HG02943 (cell line): ENCODE measurements at regions not wholly inside any gene's neighbourhood (a gene's known extent, or its start where the extent isn't known, plus 50 kb on each side); places are given as distances from the start of the nearest gene placed in this dataset.
"Not testable (repeated sequence)": the region's sequence is repeated elsewhere in the genome, so short reads cannot be mapped to it uniquely, and the experiment has no call there.

Source experiments
- ATAC-seq: cut with Tn5 transposase; IDR thresholded peaks from one replicate; pipeline ENCODE4 v1.9.1; 2021; ENCODE audit warnings: mild to moderate bottlenecking, low read depth, moderate library complexity; ENCODE audit not compliant: unreplicated experiment

DNA sequence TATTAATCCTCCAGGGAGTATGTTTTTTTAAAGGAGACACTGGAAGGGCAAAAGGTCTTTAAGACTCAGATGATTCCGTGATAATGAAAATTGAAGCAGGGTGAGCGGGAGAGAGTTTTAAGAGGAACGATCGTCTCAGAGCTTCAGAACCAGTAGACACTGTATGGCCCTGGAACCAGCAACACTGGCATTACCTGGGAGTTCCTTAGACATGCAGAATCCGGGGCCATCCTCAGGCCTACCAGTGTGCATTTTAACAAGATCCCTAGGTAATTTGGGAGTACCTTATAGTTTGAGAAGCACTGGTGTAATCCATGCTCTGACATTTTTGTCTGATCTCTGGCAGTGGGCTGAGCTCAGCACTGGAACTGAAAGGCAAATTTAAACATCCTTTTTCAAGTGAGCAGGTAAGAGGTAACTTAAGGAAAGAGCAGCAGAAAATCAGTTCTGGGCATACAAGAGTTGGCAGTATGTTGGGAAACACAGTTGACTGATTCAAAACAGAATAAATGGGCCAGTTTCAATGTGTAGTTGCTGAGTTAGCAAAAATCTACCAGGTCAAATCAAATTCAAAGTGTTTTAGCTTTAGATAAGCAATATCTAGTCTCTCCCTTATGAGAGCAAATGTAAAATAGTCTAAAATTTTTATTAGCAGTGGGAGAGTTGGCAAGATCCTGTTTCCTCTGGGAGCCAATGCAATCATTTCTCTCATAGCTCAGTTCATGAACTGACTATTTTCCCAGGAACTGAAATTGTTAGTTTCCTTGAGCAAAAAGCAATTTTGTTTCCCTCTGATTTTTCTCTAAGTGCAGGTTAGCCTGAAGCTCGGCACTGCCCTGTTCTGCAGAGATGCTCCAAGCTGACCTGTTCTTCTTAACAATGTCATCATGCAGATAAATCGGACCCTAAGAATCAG, 97.2 kb upstream of the ELMO1 start:
- no peak for ATAC-seq

DNA sequence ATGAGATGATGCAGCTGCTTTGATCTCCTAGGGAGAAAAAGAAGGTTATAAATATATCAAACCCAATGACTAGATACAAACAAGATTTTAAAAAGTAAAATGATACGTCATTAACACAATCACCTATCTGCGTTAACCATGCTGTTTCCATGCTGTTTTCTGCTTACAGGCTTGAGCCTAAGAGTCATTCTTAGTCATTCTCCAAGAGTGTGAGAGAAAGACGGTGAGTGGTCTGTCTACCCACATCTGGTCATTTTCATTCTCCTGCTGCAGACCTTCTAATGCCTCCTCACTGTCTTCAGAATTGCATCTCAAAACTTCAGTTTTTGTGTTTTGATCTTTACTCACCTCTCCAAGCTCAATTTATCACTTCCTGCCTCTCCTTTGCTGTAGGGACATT, 98.0 kb upstream of the ELMO1 start:
- ATAC-seq: no peak

DNA sequence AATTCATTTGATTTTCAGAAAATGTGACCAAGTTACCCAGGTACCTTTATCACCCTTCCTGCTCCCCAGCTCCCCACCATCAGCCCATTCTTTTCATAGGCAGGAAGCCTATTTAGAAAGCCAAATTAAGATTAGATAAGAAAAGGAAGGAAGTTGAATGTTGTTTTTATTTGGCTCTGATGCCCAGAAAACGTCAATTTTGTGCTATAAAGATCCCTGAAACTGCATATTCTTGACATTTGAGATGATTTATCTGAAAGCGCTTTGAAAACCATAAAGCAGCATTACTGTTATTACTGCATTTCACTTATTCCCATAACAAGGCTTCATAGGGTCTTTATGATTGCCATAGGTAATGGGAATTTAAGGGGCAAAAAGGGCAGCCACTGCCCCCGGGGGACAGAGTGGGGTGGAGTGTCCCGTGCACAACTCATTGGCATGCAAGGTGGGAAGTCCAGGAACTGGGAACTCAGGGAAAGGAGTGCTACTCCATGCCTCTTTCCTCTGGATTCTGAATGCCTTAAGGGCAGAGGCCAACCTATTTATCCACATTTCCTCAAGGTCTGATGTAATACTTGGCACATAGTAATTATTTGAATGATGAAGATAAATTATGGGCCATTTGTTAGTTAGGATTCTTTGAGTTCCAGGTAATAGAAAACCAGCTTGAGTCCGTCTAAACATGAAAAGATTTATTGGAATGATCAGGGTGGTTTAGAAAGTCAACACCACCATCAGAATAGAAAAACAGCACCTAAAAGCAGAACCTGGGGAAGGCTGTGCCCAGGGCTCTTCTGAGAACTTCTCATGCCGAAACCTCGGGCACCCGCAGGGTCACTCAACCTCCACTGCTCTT, 100.6 kb upstream of the ELMO1 start:
- no peak for ATAC-seq

DNA sequence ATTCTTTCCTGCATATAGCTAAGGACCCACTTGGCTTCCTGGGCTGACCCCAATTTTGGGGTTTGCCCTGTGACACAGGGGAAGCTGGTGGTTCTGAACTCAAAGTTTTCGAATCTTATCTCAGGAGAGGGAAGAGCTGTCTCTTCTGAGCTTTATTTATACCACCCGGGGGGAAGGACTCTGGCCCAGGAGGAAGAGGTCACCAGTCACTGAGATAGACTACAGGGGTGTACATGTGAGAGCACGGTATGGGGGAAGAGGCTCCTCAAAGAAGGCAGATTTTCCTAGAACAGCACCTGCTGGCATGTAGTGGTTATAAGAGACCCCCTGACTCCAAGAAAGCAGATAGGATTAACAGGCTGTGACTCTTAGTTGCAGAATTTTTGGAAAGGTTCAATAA, 101.8 kb upstream of the ELMO1 start:
- ATAC-seq: no peak

DNA sequence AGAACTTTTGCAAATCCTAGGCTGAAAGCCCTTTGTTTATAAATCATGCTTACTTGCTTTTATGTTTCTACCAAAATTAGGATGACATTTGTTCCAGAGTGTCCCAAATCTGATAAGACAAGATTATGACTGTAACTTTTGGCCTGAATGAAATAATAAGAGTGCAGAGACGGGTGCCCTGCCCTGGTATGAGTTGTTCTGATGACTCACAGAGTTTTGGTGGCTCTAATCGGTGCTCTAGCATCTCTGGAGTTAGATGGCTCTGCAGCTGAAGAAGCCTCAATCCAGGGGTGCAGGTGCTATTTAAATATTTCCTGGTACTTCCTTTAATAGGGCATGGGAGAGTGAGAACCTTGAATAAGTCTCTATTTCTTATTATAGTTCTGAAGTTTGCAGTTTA, 102.2 kb upstream of the ELMO1 start:
- ATAC-seq: no peak

DNA sequence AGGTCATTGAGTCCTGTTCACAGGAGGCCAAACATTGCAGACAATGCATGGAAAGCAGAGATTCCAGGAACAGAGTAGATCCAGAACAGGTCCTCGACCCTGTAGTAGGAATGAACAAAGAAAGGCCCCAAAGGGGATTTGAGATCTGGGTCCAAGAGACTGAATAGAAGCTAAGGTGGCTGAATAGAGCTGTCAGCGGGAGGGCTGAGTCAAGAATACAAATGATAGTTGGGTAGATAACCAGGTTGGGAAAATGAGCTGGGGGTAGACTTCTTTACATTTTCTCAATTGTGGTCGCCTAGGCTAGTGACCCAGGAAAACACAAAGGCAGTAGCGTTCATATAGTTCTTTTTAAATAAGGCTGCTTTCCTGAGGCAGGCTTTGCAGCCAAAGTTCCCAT, 103.4 kb upstream of the ELMO1 start:
- ATAC-seq: no peak

DNA sequence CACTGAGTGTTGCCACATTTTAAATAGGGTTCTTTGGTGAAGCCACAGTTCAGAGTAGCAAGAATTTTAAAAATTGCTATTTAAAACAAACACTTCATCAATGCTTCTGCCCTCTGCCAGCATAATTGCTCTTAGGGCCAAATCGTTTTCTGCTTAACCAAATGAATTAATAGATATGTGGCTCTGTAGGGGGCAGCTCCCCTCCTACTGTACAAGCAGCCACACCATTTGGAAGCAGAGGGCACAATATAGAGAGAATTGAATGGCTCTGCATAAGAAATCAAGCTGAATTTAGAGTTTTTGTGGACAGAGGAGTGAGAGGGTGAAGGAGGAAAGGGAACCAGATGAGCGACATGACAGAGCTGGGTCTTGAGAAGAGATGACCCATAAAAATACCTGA, 103.8 kb upstream of the ELMO1 start:
- not testable (repeated sequence) for ATAC-seq

DNA sequence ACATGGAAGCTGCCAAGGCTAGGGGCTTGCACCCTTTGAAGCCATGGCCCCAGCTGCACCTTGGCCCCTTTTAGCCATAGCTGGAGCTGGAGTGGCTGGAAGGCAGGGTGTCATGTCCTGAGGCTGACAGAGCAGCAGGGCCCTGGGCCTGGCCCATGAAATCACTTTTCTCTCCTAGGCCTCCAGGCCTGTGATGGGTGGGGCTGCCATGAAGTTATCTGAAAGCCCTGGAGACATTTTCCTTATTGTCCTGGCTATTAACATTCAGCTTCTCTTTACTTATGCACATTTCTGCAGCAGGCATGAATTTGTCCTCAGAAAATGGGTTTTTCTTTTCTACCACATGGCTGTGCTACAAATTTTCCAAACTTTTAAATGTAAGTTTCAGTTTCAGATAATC, 106.9 kb upstream of the ELMO1 start:
- ATAC-seq: no peak

DNA sequence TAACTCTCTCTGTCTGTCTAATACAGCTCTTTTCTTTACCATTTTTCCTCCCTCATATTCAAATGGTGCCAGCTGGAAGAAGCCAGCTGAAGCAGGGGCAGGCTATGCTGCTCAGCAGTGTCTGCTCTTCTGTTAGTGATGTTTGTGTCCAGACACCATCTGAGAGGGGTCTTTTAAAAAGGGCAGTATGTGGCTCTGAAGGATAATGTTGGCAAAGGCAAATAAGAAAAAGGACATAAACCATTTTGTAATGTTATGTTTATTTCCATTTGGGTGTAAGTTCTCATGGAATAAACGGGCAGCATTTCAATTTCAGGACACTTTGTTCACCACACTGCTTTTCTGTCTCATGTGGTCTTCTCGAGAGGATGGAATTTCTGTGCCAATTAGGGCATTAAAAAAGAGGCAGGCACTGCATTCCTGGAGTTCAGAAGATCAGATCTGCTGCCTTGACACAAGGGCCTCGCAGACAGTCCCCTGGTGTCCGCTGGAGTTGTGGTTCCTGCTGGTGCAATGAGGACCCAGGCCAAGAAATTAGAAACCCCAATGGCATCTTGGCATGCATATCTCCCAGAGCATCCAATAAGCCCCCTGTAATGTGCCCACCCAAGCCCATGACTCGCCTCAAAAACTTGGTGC, 109.0 kb upstream of the ELMO1 start:
- no peak for ATAC-seq

DNA sequence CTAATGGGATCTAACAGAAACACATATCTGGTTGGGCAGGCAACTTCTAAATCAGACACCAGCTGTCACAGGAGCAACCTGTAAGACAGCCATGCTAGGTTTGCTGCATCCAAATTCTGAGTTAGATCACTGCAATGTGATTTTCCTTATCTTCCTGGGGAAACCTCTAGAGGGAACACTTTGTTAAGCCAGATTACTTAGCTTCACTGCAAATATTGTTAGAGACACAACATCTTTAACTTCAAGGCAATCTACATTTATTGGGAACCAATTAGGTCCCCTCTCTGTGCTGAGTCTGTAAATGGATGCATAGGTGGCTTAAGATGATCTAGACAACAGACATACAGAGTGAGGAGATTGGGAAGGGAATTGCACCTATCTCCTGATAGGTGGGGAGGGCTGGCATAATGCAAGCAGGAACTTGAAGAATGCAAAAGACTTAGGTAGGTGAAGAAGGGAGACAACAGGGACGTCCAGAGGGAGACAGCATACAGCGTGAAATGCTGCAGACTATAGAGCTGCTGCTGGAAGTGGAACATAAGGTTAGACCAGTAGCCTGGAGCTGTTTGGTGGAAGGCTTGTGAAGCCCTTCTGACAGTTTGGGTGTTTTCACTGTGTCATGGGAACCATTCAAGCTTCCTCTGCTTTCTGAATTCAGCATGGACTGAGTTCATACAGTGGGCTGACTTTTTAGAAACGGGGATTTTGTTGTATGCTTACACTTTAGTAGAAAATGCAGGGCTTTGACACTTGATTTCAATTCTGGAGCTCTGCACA, 109.8 kb upstream of the ELMO1 start:
- ATAC-seq: no peak

DNA sequence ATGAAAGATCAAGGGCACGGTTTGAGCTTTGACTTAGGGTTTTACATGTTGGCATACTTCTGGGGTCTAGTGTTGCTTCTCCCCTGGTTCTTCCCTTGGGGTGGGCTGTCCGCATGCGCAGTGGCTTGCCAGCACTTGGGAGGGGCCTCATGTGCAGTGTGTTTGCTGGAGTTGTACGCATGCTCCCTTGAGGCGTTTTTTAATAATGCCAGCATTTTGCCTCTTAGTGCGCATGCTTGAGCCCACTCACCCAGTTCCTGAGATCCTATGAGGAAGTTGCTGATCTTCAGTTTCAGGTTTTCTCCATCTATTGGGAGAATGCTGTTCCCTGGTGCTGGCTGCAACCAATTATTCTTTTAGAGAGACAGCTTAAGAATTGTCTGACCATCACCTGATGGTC, 113.4 kb upstream of the GPR141 start:
- no peak for ATAC-seq

DNA sequence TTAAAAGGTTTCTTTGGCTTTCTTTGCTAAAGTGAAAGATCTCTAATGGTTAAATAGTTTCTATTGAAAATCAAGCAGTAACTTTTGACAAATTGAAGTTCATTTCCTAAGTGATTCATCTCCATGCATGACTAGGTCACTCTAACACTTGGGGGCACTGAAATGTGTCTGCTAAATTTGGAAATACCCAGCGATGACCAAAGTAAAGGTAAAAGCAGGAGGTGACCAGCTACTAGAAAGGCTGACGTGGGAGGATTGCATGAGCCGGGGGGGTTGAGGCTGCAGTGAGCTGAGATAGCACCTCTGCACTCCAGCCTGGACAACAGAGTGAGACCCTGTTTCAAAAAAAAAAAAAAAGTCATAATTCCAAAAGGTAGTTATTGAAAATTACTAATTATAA, 111.8 kb upstream of the GPR141 start:
- ATAC-seq: no peak

DNA sequence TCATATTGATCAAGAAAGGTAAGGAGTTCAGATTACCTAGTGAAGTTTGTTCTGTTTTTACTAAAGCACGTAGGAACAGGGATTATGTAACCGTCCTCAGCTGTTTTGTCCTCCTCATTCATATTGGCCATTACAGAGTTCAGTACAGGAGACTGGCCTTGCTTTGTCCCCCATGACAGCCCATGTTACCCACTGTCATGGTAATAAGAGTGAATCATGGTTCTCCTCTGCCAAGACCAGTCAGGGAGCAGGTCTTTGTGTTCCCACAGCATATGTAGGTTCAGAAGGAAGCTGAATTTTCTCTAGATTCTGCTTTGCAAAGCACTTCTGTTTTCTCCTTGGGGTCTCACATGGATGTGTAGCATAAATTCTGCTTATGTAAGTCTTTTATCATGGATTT, 106.2 kb upstream of the GPR141 start:
- ATAC-seq: no peak

DNA sequence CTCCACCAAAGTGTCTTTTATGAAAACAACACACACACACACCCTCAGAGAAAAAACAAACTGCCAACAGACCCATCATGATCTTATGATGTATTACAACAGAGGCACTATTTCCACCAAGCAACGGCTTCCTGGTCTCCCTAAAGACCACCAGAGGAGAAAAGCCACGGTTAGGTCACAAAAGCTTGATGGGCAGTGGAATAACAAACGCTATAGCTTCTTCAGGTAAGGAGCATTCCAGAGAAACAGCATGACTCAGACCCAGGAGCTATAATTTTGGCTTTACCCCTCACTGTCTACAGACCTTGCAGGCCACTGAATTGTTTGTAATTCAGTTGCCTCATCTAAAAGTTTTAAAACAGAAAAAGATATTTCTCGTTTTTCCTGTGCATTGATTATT, 105.7 kb upstream of the GPR141 start:
- ATAC-seq: no peak

DNA sequence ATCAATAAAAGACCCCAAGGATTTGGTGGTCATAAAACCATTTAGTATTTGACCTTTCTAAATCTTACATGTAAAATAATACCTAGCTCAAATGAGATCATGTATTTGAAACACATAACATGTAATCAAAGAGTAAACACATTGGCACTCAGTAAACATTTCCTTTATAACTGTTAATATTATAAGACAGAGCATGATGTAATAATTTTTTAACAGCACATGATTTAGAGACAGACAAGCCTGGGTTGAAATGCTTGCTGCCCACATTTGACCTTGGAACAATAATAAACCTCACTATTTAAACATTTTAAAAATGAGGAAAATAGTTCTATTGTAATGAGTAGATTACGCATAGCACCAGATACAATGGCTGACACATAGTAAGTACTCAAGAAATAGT, 105.2 kb upstream of the GPR141 start:
- ATAC-seq: no peak

DNA sequence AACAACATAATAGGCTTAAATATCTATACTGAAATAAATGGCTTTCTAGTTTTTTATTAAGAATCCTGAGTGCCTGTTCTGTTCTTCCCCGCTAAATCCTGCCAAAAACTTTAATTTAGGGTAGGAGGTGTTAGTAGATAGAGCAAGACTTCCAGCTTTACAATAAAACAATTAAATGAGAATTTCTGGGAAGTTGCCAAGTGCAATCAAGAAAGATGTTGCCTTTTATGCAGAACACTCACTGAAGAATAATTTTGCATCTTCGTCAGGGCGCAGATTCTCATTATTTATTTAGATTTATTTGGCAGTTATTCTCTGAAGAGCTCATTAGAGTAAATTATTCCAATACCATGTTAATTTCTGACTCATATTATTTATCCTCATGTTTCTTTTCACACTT, 103.2 kb upstream of the GPR141 start:
- no peak for ATAC-seq

DNA sequence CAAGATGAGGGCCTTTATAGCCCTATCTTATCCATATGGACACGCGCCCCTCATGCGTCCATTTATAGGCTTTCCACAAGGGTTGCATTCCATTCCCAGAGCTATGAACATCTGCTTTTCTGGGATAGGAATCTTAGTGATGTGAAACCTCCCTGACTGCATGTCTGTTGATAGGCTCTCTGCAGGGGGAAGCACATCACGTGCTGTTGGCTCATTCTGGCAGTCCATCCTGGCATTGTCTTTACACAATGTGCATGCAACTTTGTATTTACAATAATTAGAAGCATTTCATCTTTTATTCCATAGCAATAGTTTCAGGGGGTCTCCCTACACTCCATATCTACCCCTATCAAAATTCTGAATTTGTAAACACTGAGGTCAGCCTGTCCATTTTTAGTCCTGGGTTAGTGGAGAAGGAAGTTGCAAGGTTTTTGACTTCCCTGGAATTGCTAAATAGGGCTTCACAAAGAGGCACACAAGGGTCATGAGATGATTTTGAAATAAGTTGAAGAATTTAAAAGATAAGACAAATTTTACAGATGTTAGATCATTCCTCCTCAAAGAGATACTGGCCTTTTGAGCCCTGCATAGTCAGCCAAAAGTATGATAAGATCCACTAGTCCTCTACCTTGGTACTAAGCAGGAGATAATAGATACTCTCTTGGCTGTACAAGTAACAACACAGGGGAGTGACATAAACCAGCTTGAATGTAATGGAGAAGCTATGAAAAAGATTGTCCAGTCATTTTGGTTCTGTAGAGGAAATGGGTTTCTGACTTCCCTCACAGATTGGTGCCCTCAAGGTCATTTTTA, 98.7 kb upstream of the GPR141 start:
- ATAC-seq: not testable (repeated sequence)

DNA sequence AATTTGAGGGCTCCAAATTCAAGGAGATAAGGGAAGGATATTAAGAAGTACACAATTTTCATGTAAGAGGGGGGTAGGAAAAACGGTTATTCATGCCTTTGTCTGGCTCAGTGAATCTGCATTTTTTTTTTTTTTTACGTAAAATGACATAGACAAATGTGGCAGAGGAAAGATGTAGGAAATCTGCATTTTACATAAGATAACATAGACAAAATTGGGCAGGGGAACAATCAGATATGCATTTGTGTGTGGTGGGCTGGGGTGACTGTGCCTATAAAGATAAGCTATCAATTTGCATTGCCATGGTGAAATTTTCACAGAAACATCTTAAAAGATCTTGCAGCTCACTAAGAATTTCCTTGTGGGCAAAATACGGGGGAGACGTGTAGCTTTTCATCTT, 92.7 kb upstream of the GPR141 start:
- ATAC-seq: no peak

DNA sequence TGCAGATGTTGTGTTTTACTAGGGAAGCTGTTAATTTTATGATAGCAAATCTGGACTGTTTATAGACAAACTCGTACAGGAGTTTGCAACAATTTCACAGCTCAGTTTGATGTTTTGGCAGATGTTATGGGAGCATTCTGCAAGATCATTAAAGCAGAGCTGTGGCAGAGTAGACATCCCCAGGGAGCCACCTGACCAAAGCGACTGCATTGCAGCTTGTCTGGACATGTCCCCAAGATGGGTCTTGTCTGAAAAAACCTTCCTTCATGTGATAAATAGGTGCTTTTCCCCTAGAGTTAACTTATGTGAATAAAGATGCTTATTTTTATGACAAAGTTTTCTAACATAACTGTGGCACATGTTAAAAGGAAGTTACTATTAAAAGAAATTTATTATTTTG, 91.2 kb upstream of the GPR141 start:
- no peak for ATAC-seq

DNA sequence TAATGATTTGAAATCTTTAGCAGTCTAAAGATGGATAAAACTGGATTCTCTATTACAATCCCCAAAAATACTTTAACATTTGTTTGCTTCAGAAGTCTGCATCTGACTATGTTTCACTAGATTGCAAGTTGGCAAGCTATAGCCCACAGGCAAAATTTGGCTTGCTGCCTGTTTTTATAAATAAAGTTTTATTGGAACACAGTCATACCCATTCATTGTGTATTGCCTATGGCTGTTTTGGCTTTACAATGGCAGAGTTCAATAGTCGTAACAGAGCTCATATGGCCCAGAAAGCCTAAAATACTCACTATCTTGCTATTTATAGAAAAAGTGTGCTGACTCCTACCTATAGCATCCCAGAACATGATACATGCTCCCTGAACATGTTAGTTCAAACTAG, 89.0 kb upstream of the GPR141 start:
- no peak for ATAC-seq
